K562 (cell line): ENCODE measurements at regions not wholly inside any gene's neighbourhood (a gene's known extent, or its start where the extent isn't known, plus 50 kb on each side); places are given as distances from the start of the nearest gene placed in this dataset.

ENCODE experiments used
- NR2F6 ChIP-seq: fragments of 450-650 bp; formaldehyde crosslinking; IDR thresholded peaks from 2 replicates; pipeline ENCODE4 v1.4.0; 2020; ENCODE audit warnings: mild to moderate bottlenecking
- ZSCAN29 ChIP-seq: fragments of 450-650 bp; IDR thresholded peaks from 2 replicates; pipeline ENCODE4 v1.6.1; 2017
- TF ChIP-seq, protein P1 (sequence below), 2 experiments: fragments of 150-350 bp in 1 of 2; IDR thresholded peaks; 2 replicates each; pipeline ENCODE4 v1.6.1; 2012 to 2016; ENCODE audit warnings: low read depth in 2 of 2, low read length in 2 of 2, mild to moderate bottlenecking in 1 of 2, moderate library complexity in 1 of 2
- TF ChIP-seq, protein P2 (sequence below), 2 experiments: fragments of 450-650 bp in 1 of 2; sonication (generic) in 1 of 2; formaldehyde crosslinking; conservative IDR thresholded peaks; 2 replicates each; pipeline versions ENCODE4 v1.4.0 to v1.8.1; 2020 to 2022; ENCODE audit warnings: mild to moderate bottlenecking in 1 of 2, missing genetic modification reagents in 1 of 2
- TF ChIP-seq, protein P3 (sequence below), 2 experiments: fragments of 450-650 bp in 1 of 2; IDR thresholded peaks; 2 replicates each; pipeline ENCODE4 v1.6.1; 2011 to 2017; ENCODE audit warnings: low read depth in 2 of 2, antibody characterized with exemption in 1 of 2, borderline replicate concordance in 1 of 2, low read length in 1 of 2, mild to moderate bottlenecking in 1 of 2, mixed read lengths in 1 of 2; ENCODE audit not compliant: control insufficient read depth in 1 of 2
- TF ChIP-seq, protein P4 (sequence below), 2 experiments: fragments of 200-800 bp in 1 of 2; sonication (Bioruptor generic) in 1 of 2; sonication (generic) in 1 of 2; formaldehyde crosslinking in 1 of 2; IDR thresholded peaks in 1 of 2; conservative IDR thresholded peaks in 1 of 2; 2 replicates each; pipeline versions ENCODE4 v1.5.0 to v1.6.1; 2016 to 2020; ENCODE audit warnings: missing compliant biosample characterization in 1 of 2, missing genetic modification characterization in 1 of 2, missing genetic modification reagents in 1 of 2

DNA sequence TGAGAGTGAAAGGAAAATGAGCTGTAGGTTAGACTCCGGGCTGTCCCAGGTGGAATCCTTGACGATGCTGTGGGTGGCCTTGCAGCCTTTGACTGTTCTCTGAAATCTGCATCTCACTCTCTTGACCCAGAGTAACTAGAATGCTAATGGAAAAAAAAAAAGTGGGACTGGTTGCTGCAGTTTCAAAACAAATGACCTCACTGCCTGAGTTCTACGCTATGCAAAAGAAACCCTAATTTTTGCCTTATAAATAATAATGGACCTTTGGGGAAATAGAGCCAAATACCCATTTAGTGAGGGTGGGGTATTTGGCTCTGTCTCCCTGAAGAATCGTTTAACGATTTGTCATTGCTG, 309.7 kb upstream of the C2CD4B start (continued):
- TF ChIP-seq, protein P1, sequence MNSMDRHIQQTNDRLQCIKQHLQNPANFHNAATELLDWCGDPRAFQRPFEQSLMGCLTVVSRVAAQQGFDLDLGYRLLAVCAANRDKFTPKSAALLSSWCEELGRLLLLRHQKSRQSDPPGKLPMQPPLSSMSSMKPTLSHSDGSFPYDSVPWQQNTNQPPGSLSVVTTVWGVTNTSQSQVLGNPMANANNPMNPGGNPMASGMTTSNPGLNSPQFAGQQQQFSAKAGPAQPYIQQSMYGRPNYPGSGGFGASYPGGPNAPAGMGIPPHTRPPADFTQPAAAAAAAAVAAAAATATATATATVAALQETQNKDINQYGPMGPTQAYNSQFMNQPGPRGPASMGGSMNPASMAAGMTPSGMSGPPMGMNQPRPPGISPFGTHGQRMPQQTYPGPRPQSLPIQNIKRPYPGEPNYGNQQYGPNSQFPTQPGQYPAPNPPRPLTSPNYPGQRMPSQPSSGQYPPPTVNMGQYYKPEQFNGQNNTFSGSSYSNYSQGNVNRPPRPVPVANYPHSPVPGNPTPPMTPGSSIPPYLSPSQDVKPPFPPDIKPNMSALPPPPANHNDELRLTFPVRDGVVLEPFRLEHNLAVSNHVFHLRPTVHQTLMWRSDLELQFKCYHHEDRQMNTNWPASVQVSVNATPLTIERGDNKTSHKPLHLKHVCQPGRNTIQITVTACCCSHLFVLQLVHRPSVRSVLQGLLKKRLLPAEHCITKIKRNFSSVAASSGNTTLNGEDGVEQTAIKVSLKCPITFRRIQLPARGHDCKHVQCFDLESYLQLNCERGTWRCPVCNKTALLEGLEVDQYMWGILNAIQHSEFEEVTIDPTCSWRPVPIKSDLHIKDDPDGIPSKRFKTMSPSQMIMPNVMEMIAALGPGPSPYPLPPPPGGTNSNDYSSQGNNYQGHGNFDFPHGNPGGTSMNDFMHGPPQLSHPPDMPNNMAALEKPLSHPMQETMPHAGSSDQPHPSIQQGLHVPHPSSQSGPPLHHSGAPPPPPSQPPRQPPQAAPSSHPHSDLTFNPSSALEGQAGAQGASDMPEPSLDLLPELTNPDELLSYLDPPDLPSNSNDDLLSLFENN (IDR thresholded peaks at IDR 0.05; ENCODE audit: low read depth in 2 of 2, low read length in 2 of 2): no peak
- TF ChIP-seq, protein P2, sequence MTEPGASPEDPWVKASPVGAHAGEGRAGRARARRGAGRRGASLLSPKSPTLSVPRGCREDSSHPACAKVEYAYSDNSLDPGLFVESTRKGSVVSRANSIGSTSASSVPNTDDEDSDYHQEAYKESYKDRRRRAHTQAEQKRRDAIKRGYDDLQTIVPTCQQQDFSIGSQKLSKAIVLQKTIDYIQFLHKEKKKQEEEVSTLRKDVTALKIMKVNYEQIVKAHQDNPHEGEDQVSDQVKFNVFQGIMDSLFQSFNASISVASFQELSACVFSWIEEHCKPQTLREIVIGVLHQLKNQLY (CRISPR knock-in tag; conservative IDR thresholded peaks at IDR 0.05): no peak
- TF ChIP-seq, protein P3, sequence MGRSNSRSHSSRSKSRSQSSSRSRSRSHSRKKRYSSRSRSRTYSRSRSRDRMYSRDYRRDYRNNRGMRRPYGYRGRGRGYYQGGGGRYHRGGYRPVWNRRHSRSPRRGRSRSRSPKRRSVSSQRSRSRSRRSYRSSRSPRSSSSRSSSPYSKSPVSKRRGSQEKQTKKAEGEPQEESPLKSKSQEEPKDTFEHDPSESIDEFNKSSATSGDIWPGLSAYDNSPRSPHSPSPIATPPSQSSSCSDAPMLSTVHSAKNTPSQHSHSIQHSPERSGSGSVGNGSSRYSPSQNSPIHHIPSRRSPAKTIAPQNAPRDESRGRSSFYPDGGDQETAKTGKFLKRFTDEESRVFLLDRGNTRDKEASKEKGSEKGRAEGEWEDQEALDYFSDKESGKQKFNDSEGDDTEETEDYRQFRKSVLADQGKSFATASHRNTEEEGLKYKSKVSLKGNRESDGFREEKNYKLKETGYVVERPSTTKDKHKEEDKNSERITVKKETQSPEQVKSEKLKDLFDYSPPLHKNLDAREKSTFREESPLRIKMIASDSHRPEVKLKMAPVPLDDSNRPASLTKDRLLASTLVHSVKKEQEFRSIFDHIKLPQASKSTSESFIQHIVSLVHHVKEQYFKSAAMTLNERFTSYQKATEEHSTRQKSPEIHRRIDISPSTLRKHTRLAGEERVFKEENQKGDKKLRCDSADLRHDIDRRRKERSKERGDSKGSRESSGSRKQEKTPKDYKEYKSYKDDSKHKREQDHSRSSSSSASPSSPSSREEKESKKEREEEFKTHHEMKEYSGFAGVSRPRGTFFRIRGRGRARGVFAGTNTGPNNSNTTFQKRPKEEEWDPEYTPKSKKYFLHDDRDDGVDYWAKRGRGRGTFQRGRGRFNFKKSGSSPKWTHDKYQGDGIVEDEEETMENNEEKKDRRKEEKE (IDR thresholded peaks at IDR 0.05; ENCODE audit: borderline replicate concordance in 1 of 2, control insufficient read depth in 1 of 2, low read depth in 2 of 2, low read length in 1 of 2): no peak
- TF ChIP-seq, protein P4, sequence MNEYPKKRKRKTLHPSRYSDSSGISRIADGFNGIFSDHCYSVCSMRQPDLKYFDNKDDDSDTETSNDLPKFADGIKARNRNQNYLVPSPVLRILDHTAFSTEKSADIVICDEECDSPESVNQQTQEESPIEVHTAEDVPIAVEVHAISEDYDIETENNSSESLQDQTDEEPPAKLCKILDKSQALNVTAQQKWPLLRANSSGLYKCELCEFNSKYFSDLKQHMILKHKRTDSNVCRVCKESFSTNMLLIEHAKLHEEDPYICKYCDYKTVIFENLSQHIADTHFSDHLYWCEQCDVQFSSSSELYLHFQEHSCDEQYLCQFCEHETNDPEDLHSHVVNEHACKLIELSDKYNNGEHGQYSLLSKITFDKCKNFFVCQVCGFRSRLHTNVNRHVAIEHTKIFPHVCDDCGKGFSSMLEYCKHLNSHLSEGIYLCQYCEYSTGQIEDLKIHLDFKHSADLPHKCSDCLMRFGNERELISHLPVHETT (CRISPR knock-in tag; conservative IDR thresholded peaks at IDR 0.05 in 1 of 2, IDR thresholded peaks at IDR 0.05 in 1 of 2): no peak
- TF ChIP-seq ZSCAN29: no peak
- TF ChIP-seq NR2F6: no peak
